HEK293T (cell line): ENCODE measurements at regions not wholly inside any gene's neighbourhood (a gene's known extent, or its start where the extent isn't known, plus 50 kb on each side); places are given as distances from the start of the nearest gene placed in this dataset.

Source experiments
- CTCF ChIA-PET: fragments of 350-600 bp; formaldehyde crosslinking; extraction: SDS; loops from one replicate; lab custom pipeline; 2021; ENCODE audit warnings: antibody characterized with exemption, inconsistent platforms; lab: Yijun Ruan, JAX
- POLR2A ChIA-PET: fragments of 350-600 bp; formaldehyde crosslinking; extraction: SDS; loops from one replicate; lab custom pipeline; 2020; ENCODE audit warnings: antibody characterized with exemption, inconsistent platforms; lab: Yijun Ruan, JAX
- DNase-seq: peaks from one replicate; pipeline ENCODE4 v3.0.0; 2012; ENCODE audit warnings: mixed read lengths; ENCODE audit errors: extremely low spot score
- ARNT ChIP-seq: fragments of 450-650 bp; IDR thresholded peaks from 2 replicates; pipeline ENCODE4 v1.6.1; 2017; ENCODE audit warnings: mild to moderate bottlenecking
- BHLHE40 ChIP-seq: fragments of 450-650 bp; IDR thresholded peaks from 2 replicates; pipeline ENCODE4 v1.6.1; 2016; ENCODE audit warnings: mild to moderate bottlenecking, moderate library complexity, borderline replicate concordance
- CTBP1 ChIP-seq: fragments of 450-650 bp; IDR thresholded peaks from 2 replicates; pipeline ENCODE4 v1.6.1; 2016; ENCODE audit warnings: borderline replicate concordance
- ELF4 ChIP-seq: fragments of 450-650 bp; IDR thresholded peaks from 2 replicates; pipeline ENCODE4 v1.6.1; 2017; ENCODE audit warnings: antibody characterized with exemption
- FOXA1 ChIP-seq: fragments of 450-650 bp; IDR thresholded peaks from 2 replicates; pipeline ENCODE4 v1.6.1; 2016; ENCODE audit warnings: mild to moderate bottlenecking
- FOXK2 ChIP-seq: fragments of 450-650 bp; IDR thresholded peaks from 2 replicates; pipeline ENCODE4 v1.6.1; 2016; ENCODE audit warnings: mild to moderate bottlenecking
- FOXM1 ChIP-seq: fragments of 450-650 bp; IDR thresholded peaks from 2 replicates; pipeline ENCODE4 v1.6.1; 2017; ENCODE audit warnings: mild to moderate bottlenecking, borderline replicate concordance
- HDGF ChIP-seq: fragments of 450-650 bp; IDR thresholded peaks from 2 replicates; pipeline ENCODE4 v1.6.1; 2017; ENCODE audit warnings: antibody characterized with exemption, borderline replicate concordance
- L3MBTL2 ChIP-seq: fragments of 450-650 bp; conservative IDR thresholded peaks from 2 replicates; pipeline ENCODE4 v1.6.1; 2016; ENCODE audit warnings: mild to moderate bottlenecking
- LEF1 ChIP-seq: fragments of 450-650 bp; IDR thresholded peaks from 2 replicates; pipeline ENCODE4 v1.6.1; 2017; ENCODE audit warnings: mild to moderate bottlenecking, borderline replicate concordance
- NFRKB ChIP-seq: fragments of 450-650 bp; IDR thresholded peaks from 2 replicates; pipeline ENCODE4 v1.6.1; 2016; ENCODE audit warnings: mild to moderate bottlenecking, moderate library complexity
- PKNOX1 ChIP-seq: fragments of 450-650 bp; IDR thresholded peaks from 2 replicates; pipeline ENCODE4 v1.6.1; 2016
- SP1 ChIP-seq: fragments of 450-650 bp; IDR thresholded peaks from 2 replicates; pipeline ENCODE4 v1.6.1; 2017
- SUZ12 ChIP-seq: fragments of 450-650 bp; IDR thresholded peaks from 2 replicates; pipeline ENCODE4 v1.6.1; 2016; ENCODE audit warnings: mild to moderate bottlenecking
- TARDBP ChIP-seq: fragments of 450-650 bp; IDR thresholded peaks from 2 replicates; pipeline ENCODE4 v1.6.1; 2016
- ZNF384 ChIP-seq: fragments of 450-650 bp; IDR thresholded peaks from 2 replicates; pipeline ENCODE4 v1.6.1; 2016

GRCh38 chr19:32227561-32228165 is 117.7 kb upstream of the ZNF507 start:
- ChIA-PET CTCF (no interaction called here), POLR2A (no interaction called here)
- no peak for DNase-seq
- TF ChIP-seq PKNOX1 (no peak), NFRKB (no peak)

DNA sequence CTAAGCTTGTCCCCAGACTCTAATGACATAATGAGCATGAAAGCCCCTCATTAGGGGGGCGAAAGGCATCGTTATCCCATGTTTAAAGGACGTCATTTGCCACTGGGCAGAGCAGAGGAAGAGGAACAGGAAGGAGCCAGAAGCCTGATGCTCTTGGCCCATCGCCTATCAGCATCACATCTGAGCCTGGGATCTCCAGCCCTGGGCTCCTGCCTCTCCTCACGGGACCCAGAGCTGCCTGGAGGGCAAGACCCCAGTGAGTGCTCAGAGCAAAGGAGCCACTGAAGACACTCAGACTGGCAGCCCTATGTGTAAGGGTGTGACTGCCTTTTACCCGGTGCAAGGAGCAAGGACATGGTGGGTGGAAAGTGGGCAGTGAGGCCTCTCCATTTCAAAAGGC is 115.0 kb upstream of the ZNF507 start:
- ChIA-PET POLR2A (no interaction called here), CTCF (no interaction called here)
- no peak for TF ChIP-seq ARNT
- no peak for TF ChIP-seq SP1
- no peak for TF ChIP-seq FOXA1
- no peak for TF ChIP-seq TARDBP
- no peak for DNase-seq

DNA sequence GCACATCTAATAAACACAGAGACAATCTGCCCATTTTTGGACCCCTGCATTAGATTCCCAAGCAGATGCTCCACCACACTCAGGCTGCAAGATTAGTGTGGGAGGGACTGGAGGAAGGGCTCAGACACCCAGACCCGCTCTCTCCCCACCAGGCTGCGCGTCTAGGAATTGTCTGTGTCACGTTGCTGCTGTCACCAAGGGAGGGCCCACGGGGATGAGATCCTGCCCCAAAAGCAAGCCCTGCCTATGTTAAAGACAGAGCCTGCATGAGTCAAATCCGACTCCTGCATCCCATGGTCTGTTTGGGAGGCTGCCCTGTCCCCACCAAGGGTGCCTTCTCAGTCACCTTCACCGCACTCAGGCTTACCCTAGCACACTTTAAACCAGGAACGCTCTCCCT is 114.4 kb upstream of the ZNF507 start:
- CTCF ChIA-PET = no interaction called here

GRCh38 chr19:32231691-32232090 is 113.7 kb upstream of the ZNF507 start:
- ChIA-PET CTCF (no interaction called here), POLR2A (no interaction called here)
- no peak for DNase-seq
- TF ChIP-seq ZNF384 (no peak), PKNOX1 (no peak), ARNT (no peak), SP1 (no peak), FOXA1 (no peak), HDGF (no peak), BHLHE40 (no peak), SUZ12 (no peak), L3MBTL2 (no peak), ELF4 (no peak), CTBP1 (no peak), FOXK2 (no peak), LEF1 (no peak), TARDBP (no peak)

More for the DNA sequence above, 114.4 kb upstream of the ZNF507 start:
- no peak for DNase-seq
- no peak for TF ChIP-seq TARDBP
- TF ChIP-seq L3MBTL2 = no peak
- no peak for TF ChIP-seq SUZ12
- TF ChIP-seq SP1 = no peak
- no peak for TF ChIP-seq PKNOX1
- TF ChIP-seq ZNF384 = no peak
- no peak for TF ChIP-seq FOXM1
- TF ChIP-seq LEF1 = no peak
- POLR2A ChIA-PET = no interaction called here

- CTCF ChIA-PET = no interaction called here
- TF ChIP-seq SUZ12 (no peak), ELF4 (no peak)
- POLR2A ChIA-PET = no interaction called here
- DNase-seq = no peak
Measured at GRCh38 chr19:32232449-32232848, 113.0 kb upstream of the ZNF507 start.

DNA sequence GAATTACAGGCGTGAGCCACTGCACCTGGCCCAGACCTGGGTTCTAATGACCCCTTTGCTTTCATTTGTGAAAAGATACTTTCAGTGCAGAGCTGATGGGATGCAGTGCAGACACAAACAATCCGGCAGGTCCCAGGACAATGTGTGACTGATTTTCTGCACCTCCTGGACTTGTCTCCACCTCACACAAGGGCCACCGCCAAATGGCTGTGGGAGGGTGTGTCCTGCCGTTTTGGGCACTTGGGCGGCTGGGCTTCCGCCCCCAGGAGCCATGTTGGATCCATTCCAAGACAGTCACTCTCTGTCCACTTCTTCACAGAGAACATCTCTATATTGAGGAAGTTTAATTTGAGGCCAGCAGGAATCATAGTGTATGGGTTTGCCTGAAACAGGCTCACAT is 112.3 kb upstream of the ZNF507 start:
- POLR2A ChIA-PET = no interaction called here
- CTCF ChIA-PET = no interaction called here
- TF ChIP-seq LEF1 = no peak
- TF ChIP-seq CTBP1 = no peak
- no peak for TF ChIP-seq FOXM1
- no peak for TF ChIP-seq HDGF
- TF ChIP-seq NFRKB = no peak
- TF ChIP-seq BHLHE40 = no peak
- TF ChIP-seq SUZ12 = no peak
- no peak for TF ChIP-seq L3MBTL2
- DNase-seq = no peak

DNA sequence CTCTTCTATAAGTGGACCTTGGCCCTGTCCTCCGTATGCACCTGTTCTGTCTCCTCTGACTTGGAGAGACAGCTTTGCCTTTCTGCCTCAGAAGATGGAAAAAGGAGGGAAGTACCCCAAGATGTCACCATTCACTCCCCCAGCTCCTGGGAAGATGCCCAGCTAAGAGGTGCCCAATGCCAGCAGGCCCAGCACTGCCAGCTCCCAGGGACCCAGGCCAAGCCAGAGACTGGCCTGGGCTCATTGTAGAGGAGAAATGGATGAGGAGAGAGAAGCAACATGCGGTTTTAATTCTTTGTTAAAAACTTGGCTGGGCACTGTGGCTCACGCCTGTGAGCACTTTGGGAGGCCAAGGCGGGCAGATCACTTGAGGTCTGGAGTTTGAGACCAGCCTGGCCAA is 111.5 kb upstream of the ZNF507 start:
- TF ChIP-seq FOXA1 (no peak), FOXK2 (no peak), L3MBTL2 (no peak), ZNF384 (no peak), LEF1 (no peak), FOXM1 (no peak), SUZ12 (no peak), ELF4 (no peak), HDGF (no peak), NFRKB (no peak), TARDBP (no peak), ARNT (no peak), PKNOX1 (no peak), SP1 (no peak), BHLHE40 (no peak), CTBP1 (no peak)
- CTCF ChIA-PET = no interaction called here
- POLR2A ChIA-PET = no interaction called here
- DNase-seq = no peak
